GM18526 (cell line): ENCODE measurements at regions not wholly inside any gene's neighbourhood (a gene's known extent, or its start where the extent isn't known, plus 50 kb on each side); places are given as distances from the start of the nearest gene placed in this dataset.

ENCODE experiments used
- POLR2A ChIP-seq: IDR thresholded peaks from 3 replicates; pipeline ENCODE4 v1.6.1; 2011; ENCODE audit not compliant: insufficient read length; ENCODE audit errors: extremely low read depth

DNA sequence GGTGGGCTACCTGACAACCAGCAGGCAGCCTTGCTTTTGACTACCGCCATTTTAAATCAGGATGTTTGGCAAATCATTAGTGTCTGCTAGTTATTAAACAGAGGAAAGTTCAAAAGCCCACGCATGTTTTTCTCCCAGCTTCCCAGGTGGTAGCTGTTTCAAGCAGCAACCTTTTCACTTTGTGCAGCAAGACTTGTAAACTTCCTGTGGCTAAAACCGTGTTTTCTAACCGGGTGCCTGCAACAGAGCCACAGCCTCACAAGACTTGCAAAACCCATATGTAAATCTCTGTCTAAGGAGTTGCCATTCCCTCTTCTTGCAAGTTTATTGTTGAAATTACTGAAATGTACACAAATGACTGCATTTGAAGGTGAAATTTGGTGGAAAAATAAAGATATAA is 633.1 kb downstream of the BCL11A start:
- no peak for TF ChIP-seq POLR2A

DNA sequence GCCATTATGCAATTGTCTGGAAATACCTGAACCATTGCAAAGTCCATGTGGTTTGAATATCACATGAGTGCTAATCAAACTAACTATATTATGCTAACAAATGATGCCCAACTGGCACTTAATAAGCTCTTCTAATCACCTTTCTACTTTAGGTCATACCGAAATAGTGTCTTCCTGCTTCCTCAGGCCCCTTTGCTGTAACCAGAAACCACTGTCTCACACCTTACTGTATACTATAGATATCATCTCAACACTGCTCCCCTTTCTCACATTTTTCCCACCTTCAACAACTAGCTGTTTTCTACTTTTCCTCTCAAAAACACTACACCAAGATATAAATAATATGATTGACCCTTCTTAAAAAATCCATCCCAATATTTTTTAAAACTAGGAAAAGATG is 633.9 kb downstream of the BCL11A start:
- no peak for TF ChIP-seq POLR2A

DNA sequence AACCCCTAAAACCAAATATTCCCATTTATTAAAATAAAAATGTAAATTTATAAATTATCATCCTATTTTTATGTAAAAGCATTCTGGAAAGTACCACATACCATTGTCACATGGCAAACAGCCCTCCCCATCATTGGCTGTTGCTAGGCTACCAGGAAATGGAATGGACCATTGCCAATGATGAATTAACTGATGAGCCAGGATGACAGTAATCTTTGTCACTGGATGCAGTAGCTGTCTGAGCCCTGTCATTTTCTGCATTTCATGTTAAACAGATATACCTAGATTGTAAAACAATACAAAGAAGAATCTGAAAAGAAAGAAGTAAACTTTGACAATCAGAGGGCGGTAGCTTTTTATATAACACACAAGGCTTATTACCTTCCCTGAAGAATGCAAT is 641.4 kb downstream of the BCL11A start:
- no peak for TF ChIP-seq POLR2A

DNA sequence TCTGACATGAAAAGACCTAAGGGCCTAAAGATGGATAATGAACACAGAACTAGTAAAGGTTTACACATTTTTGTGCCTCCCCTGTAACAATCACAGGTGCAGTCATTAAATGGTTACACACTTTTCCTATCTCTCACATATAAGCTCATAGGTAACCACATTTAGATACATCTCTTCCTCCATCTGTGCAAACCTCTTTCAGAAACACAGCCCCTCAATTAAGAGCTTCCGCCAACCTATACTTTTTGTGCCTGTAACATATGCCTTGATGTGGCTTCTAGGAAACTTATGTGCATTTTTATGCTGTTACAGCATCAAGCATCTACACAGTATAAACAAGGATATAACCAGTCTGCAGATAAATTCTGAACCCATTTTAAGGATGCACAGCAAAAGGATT is 643.3 kb downstream of the BCL11A start:
- no peak for TF ChIP-seq POLR2A

DNA sequence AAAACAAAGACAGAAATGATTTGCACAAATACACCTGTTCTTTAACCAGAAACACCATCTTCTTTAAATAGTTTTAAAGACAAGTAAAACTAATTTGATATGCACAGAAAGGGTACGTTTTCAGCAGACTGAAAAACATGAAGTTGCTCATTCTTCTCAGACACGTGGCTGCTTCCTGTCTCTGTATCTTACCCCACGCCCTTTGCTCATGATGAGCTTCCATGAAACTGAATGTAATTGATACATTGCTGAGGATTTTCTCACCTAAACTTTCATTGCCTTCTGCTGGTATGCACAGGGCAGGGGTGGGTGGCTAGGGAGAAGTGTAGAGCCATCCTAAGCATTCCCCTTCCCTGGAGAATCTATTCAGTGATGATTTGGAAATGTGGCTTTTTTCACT is 644.3 kb downstream of the BCL11A start:
- TF ChIP-seq POLR2A = no peak

DNA sequence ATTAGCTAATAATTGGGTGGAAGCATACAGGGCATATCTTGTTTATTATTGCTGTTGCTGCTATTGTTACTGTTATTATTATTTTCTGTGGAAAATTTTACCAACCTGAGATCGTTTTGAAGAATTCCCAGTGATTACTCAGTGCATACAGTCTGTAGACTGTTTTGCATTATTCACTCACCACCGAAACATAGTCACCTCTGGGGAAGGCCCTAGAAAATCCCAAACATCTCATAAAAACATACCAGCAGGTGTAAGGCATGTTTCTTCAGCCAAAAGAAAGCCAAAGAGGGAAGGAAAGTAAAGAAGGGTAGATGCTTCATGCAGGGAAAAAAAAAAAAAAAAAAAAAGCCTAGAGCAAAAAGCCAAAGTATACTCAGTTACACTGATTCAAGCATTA is 647.7 kb downstream of the BCL11A start:
- TF ChIP-seq POLR2A = no peak

DNA sequence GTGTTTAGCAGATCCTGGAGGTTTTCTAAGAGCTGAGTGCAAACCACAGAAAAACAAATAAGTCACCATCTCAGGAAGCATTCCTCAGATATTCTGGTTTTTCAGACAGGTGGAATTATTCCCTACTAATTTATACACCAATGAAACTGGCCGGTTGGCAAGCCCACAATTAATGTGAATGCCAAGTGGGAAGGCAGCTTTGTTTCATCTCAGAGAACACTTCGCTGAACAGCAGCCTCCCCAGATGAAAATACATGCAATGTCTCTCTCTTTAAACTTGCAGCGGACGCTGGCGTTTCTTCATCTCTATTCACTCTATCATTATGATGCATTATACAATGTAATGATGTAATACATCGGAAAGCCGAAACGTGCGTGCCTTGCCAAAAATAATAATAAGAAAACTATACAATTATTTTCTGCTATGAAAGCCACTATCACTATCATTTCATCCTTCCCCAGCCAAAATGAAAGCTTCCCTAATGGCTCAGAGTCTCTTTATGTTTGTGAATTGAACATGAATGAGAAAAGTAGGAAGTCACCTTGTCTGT is 649.4 kb downstream of the BCL11A start:
- TF ChIP-seq POLR2A = no peak

DNA sequence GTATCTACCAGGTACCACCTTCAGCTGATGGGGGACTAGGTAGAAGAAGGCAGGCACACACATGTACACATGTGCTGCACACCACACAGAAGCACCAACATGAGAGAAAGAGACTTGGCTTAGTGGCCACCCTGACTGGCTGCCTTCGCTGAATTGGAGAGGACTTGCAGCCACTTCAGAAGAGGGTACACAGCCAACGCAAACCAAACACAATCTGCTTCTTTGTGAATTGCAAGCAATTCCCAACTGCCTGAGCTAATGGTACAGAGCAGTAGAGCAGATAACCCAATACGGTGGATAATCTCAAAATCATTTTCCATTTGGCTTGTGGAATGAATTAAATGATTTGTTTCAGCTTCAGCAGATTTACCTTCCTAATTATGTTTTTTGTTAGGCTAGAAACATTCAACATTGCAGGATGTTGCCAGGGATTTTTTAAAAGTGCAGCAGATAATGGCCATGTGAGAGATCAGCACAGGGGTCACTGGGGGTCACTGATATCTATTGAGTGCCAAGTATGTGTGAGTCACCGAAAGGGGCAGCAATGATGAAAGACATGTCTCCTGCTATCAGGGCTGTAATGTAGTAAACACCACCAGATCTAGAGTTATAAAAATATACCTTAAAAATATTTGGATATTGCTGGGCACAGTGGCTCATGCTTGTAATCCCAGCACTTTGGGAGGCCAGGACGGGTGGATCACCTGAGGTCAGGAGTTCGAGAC is 652.6 kb downstream of the BCL11A start:
- no peak for TF ChIP-seq POLR2A

DNA sequence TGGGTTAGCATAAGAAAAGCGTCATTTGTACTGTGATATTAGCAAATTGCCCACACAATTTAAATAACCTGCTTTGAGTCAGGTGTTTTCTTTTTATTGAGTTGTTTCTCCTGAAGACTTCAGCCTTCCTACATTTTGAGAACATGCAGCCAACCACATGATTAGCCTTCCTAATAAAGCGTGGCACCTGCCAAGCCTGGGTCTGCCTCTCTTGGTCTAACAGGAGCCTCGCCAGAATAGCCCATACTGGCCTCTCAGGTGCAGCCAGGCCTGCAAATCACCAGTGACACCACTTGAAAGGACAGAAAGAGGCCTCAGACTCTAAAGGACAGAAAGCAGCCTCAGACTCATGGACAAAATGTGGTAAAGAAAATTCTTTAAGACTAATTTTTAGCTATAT is 653.8 kb downstream of the BCL11A start:
- TF ChIP-seq POLR2A = no peak

DNA sequence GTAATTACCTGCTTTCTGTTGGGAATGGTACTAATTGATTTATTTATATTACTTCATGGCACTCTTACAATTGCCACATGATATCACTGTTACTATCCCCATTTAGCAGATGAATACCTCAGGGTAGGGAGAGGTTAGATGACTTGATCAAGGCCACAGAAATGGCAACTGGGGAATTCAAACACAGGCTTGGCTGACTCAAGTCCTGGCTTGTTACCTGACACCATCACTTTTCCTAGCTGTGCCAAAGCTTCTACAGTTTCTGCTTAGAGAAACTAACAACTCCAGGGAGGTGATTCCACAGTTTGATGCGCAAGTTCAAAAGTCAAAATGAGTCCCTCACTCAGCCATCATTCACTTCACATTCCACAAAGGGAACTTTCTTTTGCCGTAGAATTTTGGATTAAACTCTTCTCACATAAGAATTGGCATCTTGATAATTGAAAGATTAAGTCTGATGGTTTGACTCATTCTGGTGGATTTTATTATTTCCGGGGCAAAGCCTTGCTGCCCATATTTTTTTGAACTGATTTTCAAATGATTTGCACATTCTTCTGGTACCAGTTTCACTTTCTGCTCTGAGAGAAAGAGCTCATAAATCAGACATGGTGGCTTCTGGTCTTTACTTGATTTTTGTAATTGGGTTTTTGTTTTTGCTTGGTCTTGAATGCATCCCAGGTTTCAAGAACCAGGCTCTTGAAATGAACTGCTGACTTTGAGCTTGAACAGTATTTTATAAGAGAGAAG is 656.8 kb downstream of the BCL11A start:
- TF ChIP-seq POLR2A = no peak

DNA sequence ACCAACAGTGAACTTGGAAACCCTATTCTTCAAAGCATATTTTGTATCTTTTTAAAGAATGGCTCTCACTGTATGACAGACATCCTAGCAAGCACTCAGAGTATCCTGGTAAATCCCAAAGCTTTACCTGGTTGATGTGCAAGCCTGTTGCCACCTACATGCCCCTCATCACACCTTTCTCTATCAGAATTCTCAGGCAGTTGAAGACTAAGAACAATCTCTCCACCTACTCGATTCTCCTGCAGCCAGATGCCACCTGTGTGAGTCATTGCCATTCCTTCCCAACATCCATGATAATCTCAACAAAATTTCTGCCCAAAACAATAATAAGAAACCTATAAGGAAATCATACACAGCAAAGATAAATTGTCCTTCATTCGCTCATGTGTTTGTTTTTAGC is 659.8 kb downstream of the BCL11A start:
- TF ChIP-seq POLR2A = no peak

DNA sequence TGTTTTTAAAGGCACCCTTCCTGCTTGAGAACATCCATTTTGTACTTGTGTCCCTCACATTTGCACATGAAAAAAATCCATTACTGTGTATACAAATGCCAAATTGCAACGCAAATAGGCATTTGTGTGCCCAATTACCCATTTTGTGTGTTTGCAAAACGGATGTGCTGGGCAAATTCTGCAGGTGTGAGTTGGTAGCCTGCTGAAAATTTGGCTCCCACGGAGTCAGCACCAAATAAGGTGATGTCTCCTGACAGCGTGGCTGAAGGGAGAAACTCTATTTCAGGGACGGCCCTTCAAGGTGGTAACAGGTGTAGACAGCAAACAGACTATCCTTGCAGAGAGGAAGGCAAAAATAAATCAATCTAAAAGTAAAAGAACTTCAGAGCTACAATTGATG is 661.1 kb downstream of the BCL11A start:
- no peak for TF ChIP-seq POLR2A

DNA sequence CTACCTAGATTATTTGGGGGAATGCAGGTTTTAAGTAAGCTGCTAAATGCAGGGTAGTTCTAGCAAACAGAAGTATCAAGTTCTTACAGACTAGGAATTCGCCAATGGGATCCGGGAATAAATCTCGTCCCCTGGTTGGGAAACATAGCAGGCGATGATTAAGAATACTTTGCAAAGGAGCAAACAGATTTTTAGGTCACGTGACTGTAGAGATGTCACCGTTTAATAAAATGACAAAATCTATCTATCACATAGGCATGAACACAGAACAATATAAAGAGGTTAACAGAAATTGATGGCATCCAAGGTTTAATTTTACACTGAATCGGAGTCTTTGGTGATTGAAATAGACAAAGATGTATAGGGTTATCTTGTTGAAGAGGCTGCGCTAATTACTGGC is 664.1 kb downstream of the BCL11A start:
- no peak for TF ChIP-seq POLR2A

DNA sequence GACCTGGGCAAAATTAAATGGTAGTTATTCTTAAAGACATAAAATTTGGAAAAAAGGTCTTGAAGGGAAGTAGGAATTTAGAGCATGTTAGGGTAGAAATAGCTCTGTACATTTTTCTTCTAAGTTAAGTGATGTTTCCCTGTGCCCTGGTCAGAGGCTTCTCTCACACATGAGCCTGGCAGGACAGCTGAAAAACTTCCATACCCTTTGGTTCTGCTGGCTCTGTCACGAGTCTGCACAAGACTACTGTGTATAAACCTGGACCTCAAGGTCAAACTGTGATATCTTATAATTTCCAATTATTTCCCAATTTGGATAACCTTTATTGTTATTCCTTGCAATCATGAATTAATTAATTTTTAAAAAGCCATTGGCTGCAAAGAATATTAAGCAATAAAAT is 664.7 kb downstream of the BCL11A start:
- no peak for TF ChIP-seq POLR2A

DNA sequence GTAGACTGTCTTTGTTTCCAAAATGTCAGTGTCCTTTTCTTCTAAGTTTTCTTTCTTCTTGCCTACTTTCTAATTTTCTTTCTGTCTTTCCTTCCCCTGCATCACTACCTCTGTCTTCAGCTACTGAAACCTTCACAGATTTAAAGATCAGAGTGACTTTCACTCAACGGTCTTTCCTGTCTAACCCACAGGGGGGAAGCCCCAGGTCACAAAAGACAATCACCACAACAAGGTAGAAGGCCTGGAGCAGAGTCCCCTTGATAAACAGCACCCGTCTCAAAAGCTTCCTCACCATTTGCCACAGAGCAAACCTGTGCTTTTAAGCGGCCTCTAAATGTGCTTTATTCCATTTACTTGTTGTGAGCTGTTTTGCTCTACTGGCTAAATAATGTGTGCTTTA is 665.4 kb downstream of the BCL11A start:
- no peak for TF ChIP-seq POLR2A

DNA sequence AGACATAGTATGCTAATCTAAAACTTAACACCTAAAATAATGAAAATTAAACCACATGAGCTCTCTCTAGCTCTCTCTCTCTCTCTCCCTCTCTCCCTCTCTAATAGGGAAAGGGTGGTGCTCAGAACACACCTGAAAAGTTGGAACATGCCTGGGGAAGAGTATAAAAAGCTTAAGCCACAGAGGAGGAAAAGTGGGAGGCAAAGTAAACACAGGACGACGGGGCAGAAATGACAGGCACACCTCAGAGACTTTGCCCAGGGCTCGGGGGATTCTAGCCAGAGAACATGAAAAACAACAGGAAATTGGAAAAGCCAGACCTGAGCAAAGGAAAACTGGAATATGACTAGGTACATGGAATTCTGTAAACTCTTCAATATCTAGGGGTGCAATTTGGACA is 666.1 kb downstream of the BCL11A start:
- TF ChIP-seq POLR2A = no peak
